BJ (cell line): ENCODE measurements at regions not wholly inside any gene's neighbourhood (a gene's known extent, or its start where the extent isn't known, plus 50 kb on each side); places are given as distances from the start of the nearest gene placed in this dataset.

Source experiments
- CTCF ChIA-PET: fragments of 350-600 bp; formaldehyde crosslinking; extraction: SDS; loops from one replicate; lab custom pipeline; 2021; ENCODE audit warnings: antibody characterized with exemption, inconsistent platforms; lab: Yijun Ruan, JAX
- POLR2A ChIA-PET: fragments of 300-600 bp; sonication (Branson Sonifier 250); formaldehyde crosslinking; extraction: SDS; loops from one replicate; lab custom pipeline; 2021; ENCODE audit warnings: antibody characterized with exemption; lab: Charles Lee
- DNase-seq: peaks from one replicate; pipeline ENCODE4 v3.0.0-alpha.2; 2011; ENCODE audit warnings: low read depth
- H3K27me3 ChIP-seq: 2 replicates; pipeline ENCODE4 v1.6.0; 2011; ENCODE audit warnings: low read length; ENCODE audit not compliant: control insufficient read depth, insufficient read depth
- H3K36me3 ChIP-seq: 2 replicates; pipeline ENCODE4 v1.5.1; 2011; ENCODE audit warnings: low read length; ENCODE audit not compliant: control insufficient read depth, insufficient read depth
- H3K4me3 ChIP-seq: 2 replicates; pipeline ENCODE4 v1.5.1; 2011; ENCODE audit warnings: low read depth, mild to moderate bottlenecking, control low read depth, low read length
- CTCF ChIP-seq: IDR thresholded peaks from 2 replicates; pipeline ENCODE4 v1.5.1; 2011; ENCODE audit warnings: low read depth, mild to moderate bottlenecking, control low read depth, inconsistent platforms, low read length, moderate library complexity; ENCODE audit not compliant: insufficient read depth

- TF ChIP-seq CTCF, result no peak
- Histone ChIP-seq H3K36me3 (no peaks in the 10 kb centered on the region), H3K4me3 (no peak overlapping the region), H3K27me3 (no peaks in the 10 kb centered on the region)
- CTCF ChIA-PET, result no interaction called here
- POLR2A ChIA-PET, result no interaction called here
- DNase-seq, result no peak
Measured at GRCh38 chr6:126570507-126570906, 230.6 kb downstream of the CENPW start.

- no peaks in the 10 kb centered on the region for H3K27me3 ChIP-seq
- CTCF ChIA-PET, result no interaction called here
- DNase-seq, result no peak
- no peaks in the 10 kb centered on the region for H3K36me3 ChIP-seq
- no peak overlapping the region for H3K4me3 ChIP-seq
- POLR2A ChIA-PET, result no interaction called here
- no peak for TF ChIP-seq CTCF
Measured at GRCh38 chr6:126574301-126574700, 234.4 kb downstream of the CENPW start.

GRCh38 chr6:126581316-126581715 lies 241.4 kb downstream of the CENPW start:
- POLR2A ChIA-PET, result no interaction called here
- H3K4me3 ChIP-seq, result no peak overlapping the region
- no peak for DNase-seq
- CTCF ChIA-PET, result no interaction called here
- no peak for TF ChIP-seq CTCF
- H3K36me3 ChIP-seq, result no peaks in the 10 kb centered on the region
- H3K27me3 ChIP-seq, result no peaks in the 10 kb centered on the region

GRCh38 chr6:126600258-126600916 lies 260.5 kb downstream of the CENPW start:
- no peak for TF ChIP-seq CTCF
- no peak overlapping the region for H3K4me3 ChIP-seq
- ChIA-PET POLR2A (no interaction called here), CTCF (no interaction called here)
- no peaks in the 10 kb centered on the region for H3K27me3 ChIP-seq
- DNase-seq, result no peak
- H3K36me3 ChIP-seq, result no peaks in the 10 kb centered on the region

- DNase-seq, result no peak
- no peaks in the 10 kb centered on the region for H3K27me3 ChIP-seq
- ChIA-PET POLR2A (no interaction called here), CTCF (no interaction called here)
- no peak overlapping the region for H3K4me3 ChIP-seq
- TF ChIP-seq CTCF, result no peak
- no peaks in the 10 kb centered on the region for H3K36me3 ChIP-seq
Measured at GRCh38 chr6:126603410-126603809, 263.5 kb downstream of the CENPW start.
